NCI-H2107 treated with DMSO at 0.1 percent for 48 hours (cell line): ENCODE measurements at regions not wholly inside any gene's neighbourhood (a gene's known extent, or its start where the extent isn't known, plus 50 kb on each side); places are given as distances from the start of the nearest gene placed in this dataset.

Experiments used
- DNase-seq: peaks from one replicate; lab custom pipeline; 2025; ENCODE audit not compliant: unreplicated experiment; lab: John Stamatoyannopoulos, UW

DNA sequence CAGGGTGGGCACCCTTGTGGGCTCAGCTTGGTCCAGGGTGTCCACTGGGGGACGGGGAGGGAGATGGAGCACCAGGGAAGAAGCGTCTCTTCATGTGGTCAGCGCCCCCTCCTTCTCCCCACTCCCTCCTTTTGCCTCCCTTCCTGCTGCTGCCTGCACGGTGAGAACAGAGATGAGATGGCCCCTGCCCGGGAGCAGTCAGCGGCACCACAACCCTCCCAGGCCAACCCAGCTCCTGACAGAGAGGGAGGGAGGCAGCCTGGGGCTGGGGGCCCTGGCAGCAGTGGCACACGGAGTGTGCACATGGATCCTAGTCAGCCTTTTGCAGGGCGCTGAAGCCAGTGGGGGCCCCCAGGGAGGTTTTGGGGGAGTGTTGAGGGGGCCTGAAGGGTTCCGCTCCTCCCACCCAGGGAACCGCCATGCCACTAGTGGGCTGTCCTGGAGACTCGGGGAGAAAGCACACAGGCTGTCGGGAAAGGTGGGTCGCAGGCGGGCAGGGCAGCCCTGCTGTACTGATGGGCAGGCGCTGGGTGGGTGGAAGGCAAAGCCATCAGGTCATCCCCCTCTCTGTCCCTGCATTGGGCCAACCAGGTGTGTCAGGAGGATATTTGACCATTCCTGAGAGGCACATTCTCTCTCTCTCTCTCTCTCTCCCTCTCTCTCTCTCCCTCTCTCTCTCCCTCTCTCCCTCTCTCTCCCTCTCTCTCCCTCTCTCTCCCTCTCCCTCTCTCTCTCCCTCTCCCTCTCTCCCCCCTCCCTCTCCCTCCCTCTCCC lies 94.3 kb upstream of the BHLHE23 start:
- DNase-seq = no peak

DNA sequence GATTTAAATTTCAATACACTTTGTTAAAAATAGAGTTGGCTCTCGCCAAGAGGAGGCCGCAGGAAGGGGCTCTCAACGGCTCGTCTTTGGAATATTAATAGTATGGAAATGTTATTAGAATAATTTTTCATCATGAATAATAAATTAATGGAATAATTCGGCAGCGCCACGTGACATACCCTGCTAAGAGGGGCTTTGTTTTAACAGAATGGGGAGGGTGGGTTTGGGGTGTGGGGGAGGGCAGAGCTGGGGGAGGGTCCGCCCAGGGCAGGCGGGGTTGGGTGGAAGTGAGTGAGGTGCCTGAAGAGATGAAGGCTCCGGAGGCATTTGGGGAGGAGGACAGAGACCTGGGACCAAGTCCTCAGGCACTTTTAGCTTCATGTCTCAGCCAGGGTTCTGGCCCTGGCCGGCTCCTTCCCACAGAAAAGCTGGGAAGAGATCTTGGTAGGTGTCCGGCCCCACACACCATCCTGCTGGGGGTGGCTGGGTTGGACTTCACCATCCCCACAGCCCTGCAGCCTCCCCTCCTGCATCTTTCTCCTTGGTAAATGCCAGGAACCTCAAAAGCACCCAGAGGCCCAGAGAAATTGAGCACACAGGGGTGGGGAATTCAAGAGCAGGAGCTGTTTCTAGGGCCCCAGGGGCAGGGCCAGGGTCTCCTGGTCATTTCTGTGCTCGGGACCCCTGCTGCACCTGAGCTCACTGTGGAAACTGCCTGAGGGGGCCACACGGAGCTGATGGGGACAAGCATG lies 93.6 kb upstream of the BHLHE23 start:
- DNase-seq = no peak

DNA sequence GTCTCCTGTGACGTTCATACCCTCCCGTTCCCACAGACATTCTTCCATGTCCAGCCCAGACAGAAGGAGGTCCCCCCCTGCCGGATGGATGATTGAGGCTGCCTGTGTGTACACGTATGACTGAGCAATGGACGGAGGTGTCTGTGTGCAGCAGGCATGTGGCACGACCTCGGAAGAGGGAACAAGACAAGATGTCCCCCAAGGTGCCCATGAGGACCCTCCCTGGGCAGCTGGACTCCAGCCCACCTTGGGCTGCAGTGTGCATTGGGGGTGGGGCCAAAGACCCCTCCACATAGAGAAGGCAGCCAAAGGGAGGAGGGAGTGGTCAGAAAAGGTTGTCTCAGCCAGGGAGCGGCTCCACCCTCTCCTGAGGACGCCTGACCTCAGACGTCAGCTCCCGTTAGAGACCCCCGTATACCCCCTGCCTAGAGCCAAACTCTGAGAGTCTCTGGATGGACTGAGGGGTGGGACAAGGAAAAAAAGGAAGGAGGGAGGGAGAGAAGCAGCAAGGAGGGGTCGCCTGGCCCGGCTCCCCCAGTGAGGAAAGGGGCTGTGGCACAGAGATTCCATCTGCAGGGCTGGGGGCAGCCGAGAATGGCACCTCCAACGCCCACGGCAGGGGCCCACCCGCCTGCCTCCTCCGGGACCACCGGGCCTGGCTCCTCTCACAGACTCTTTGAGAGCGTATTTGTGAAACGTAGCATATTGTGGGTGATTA lies 92.9 kb upstream of the BHLHE23 start:
- no peak for DNase-seq

DNA sequence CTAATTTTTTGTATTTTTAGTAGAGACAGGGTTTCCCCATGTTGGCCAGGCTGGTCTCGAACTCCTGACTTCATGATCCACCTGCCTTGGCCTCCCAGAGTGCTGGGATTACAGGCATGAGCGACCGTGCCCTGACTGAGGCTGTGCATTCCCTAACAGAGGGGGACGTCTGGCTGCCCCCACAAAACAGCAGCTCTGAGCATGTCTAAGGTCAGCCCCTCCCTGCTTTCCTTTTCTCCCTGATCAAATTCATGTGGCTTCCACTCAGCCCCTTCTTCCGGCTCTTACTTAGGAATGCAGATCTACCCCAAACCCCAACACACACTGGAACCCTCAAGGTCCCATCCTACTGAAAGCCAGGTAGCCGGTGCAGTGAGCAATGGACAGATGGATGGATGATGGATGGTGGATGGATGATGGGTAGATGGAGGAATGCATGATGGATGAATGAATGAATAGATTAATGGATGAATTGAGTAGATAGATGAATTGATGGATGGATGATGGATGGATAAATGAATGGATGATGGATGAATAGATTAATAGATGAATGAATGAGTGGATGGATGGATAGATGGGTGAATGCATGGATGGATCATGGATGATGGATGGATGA lies 91.5 kb upstream of the BHLHE23 start:
- no peak for DNase-seq

DNA sequence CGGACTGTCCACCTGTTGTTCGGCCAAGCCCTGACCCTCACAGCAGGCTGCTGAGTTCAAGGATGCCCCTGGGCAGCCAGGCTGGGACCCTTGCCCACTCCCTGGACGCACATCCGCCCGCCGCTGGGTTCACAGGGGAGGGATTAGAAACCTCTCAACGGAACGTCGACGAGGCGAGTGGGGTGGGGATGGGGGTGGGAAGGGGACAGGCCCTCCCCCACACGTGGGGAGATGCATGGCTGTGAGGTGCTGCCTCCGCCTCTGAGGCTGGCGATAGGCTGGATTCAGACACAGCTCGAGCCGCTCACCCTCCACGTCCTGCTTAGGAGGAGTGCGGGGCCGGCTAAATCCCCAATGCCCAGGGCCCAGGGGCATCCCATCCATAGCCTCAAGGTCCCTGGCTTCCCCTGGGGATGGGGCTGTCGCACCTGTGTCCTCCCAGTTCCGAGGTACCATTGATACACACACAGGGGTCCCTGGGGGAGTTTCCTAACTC lies 90.6 kb upstream of the BHLHE23 start:
- no peak for DNase-seq

DNA sequence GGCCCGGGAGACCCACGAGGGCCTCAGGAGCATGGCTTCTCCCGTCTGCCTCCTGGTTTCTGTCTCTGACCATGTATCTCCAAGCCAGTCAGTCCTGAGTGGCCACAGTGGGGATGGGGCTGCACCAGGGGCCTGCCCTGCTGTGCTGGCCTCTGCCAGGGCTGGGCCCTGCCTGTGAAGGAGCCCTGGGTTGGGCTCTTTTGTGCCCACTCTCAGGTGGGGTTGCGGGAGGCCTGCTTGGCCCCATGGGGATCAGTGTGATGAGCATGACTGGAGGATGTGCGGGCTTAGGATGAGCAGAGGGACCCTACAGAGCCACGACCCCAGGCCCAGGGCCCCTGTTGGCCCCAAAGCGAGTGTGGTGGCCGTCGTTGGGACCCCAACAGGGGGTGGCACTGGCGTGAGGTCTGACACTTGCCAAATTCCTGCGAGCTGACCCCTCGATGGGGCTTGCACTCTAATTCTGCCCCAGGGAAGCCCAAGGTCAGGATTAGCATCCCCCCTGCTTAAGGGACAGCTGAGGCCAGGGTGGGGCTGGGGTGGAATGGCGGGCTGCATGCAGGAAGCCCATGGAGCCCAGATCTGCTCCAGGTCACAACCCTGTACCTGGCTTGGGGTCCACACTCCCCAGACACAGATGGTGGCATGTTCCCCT lies 90.0 kb upstream of the BHLHE23 start:
- no peak for DNase-seq

DNA sequence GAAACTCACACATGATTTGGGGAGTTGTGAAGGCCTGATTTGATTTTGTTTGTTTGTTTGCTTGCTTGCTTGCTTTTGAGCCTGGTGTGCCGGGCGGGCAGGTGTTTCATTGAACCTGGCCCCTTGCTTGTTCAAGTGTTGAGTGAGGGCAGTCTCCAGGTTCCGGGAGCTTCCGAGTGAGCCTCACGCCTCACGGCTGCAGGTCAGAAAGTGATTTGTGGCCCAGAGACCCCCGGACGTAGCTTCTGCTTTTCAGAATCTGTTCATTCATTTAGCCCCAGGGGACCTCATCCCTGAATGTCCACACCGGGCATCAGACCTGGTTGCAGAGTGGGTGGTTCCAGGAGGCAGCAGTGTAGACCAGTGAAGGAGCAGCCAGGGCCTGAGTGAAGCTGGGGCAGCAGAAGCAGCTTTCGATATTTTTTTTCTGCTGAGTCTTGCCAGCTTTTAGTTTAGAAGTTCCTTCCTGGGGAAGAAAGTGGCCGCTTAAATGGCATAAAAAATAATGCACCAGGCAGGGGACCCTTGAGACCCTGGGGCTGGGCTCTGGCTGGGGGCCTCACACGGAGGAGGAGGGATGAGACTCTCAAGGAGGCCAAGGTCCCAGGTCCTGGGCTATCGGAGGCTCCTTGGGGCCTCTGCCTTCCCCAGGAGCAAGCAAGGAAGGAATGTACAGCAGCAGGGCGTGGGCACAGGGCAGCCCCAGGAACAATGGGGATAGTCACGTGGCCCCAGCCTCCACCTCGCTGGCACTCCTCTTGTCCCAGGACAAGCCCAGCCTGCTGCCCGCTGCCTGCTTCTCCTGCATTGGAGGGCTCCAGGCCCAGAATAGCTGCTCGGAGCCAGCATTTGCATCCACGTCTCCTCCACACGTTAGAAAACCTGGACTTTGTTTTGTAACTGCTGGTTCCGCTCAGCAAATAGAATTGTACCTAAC lies 89.2 kb upstream of the BHLHE23 start:
- DNase-seq = no peak

DNA sequence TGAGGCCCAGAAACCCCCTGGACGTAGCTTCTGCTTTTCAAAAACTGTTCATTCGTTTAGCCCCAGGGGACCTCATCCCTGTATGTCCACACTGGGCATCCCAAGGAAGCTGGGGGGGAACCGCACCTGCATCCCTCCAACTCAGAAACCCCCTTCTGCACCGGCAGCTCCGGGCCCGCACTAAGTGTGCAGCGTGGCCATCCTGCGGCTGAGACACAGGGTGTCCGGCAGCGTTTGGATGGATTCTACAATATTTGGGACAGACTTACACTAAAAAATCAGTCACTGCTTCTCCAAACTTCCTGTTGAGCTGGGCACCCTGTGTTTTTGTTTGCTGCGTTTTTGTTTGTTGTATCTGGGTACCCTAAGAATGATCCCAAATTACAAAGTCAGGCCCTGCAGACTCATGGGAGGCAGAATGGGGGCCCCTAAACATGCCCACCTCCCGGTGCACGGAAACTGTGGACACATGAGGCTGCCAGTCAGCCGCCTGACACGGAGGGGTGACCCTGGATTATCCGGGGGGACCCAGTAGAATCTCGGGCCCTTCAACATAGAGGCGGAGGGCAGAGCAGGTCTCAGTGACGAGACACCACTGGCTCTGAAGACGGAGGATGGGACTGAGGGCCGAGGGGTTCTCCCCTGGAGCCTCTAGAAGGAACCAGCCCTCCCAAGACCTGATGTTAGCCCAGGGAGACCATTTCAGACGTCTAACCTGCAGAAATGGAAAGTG lies 88.2 kb upstream of the BHLHE23 start:
- DNase-seq = no peak

DNA sequence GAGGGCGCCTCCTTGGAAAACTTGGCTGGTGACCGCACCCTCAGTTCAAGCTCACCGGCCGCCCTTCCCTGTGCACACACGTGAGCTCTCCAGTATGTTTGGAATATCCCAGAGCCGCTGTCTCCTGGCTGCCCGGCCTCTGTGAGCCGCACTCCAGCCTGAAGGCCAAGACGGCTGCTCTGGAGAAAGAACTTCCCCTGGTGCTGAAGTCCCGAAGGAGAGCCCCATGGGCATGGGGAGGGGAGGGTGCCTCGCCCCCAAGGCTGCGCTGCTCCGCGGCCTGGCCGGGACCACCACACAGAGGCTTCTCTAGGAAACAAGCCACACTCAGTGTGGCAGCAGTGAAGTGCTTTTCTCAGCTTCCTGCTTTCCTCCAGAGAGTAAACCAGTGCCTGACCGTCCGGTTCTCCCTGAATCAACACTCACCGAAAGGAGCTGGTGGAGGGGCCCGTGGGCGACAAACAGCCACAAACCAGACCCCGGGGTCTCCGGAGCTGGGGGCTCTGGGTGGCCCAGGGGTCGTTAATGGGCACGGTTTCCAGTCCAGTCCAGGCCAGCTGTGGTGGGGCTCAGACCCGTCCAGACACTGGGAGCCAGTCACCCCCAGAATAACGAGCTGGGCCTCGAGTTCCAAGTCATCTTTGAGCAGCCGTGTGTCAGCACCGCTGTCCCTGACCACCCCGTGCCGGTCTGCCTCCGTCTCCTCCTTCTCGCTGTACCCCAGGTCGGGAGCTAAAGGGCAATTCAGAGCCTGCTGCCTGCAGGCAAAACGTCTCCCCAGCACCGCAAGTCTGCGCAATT lies 87.4 kb upstream of the BHLHE23 start:
- DNase-seq = no peak

DNA sequence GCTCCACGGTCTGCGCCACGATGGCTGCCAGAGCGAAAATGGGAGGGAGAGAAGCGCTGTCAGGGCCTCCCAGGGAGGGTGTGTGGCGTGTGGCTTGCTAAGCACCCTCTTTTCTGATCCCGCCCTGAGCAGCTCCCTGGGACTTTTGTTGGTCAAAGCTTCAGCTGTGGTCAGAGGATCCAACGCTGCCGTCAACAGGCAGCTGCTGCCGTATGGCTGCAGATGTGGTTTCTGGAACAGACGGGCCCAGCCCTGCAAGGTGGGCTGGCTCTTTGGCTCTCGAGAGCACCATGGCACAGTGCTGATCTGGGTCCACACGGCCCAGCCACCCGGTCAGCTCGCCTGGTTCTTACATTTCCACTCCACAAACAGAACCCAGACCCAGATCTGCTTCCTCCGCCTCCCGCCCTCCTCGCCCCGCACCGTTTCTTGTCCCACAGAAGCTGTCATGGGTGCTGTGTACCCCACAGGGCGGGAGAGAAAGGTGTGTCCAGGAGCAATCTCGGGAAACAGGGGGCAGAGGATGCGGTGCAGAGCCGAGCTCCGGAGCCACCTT lies 86.0 kb upstream of the BHLHE23 start:
- DNase-seq = no peak

DNA sequence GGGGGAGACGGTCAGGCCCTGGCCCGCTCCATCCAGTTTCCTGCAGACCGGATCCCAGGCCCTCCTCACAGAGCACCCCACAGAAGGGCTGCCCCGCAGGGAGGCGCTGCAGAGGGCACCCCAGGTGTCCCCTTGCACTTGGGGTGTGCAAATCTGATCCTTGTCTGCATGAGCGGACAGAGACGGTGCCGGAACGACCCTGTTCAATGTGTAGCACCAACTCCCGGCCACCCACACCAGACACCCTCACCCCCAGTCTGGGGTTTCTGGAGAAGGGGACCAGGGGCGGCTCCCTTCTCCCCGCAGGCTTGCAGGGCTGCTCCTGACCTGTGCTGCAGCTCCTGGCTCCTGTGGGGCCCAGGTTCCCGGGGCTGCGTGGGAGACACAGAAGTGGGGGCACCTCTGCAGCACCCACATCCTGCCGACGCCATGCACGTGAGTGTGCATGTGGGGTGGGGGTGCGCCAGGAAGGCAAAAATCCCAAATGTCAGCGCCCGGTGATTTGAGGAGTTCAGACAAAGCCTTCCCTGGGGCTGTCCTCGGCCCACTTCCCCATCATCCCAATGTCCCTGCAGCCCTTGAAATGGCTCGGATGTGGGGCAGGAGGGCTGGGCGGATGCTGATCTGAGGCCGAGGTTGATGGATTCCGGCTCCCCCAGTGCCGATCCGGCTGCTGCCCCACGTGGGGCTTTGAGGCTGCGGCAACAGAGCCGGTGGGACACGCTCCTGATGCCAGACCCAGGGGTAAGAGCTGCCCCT lies 85.3 kb upstream of the BHLHE23 start:
- no peak for DNase-seq

DNA sequence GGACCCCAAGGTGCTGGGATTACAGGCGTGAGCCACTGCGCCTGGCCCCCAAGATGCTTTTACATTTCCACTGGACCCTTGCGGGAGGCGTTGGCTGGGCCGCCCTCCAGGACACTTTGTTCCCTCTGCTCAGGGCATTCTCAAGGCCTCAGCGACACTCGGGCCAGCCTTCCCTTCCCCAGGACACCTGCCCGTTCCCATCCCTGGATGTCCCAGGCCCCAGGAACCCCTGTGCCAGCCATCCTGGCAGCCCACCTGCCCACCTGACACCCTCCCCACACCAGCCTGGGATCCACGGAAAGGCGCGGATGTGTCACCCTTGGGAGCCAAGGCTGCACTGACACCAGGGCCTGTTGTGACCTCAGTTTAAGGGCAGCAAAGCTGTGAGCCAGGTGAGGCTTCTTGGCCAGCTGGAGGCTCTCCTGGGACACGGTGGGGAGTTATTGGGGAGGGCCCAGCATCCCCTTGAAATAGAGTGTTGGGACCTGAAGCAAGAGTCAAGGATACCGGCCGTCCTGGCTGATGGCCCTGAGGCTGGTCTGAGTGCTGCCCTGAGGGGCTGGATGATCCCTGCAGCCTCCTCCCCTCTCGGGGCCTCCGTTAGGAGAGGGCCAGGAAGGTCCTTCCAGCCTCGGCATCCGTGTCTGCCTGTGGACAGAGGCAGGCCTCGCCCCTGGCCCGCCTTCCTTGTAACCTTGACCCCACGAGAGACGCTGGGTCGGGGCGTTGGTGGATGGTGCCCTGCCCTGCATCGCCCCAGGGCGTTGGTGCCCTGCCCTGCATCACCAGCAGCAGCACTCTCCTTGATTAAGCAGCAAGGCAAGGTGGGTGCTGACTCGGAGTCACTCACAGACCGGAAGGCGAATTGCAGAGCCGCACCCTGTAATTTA lies 84.2 kb upstream of the BHLHE23 start:
- no peak for DNase-seq

DNA sequence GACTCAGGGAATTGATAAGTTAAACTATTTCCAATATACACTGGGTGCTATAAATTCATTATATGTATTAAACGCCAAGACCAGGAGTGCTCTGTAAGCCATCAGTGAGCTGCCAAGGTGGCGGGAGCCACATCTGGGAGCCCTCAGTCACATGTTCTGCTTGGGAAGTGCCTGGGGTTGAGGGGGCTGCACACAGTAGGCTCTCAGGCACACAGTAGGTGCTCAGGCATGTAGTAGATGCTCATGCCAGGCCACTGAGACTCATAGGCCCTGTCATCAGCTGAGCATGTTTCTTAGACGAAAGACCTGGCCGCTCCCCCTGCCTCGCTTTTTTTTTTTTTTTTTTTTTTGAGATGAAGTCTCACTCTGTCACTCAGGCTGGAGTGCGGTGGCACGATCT lies 83.3 kb upstream of the BHLHE23 start:
- DNase-seq = no peak

DNA sequence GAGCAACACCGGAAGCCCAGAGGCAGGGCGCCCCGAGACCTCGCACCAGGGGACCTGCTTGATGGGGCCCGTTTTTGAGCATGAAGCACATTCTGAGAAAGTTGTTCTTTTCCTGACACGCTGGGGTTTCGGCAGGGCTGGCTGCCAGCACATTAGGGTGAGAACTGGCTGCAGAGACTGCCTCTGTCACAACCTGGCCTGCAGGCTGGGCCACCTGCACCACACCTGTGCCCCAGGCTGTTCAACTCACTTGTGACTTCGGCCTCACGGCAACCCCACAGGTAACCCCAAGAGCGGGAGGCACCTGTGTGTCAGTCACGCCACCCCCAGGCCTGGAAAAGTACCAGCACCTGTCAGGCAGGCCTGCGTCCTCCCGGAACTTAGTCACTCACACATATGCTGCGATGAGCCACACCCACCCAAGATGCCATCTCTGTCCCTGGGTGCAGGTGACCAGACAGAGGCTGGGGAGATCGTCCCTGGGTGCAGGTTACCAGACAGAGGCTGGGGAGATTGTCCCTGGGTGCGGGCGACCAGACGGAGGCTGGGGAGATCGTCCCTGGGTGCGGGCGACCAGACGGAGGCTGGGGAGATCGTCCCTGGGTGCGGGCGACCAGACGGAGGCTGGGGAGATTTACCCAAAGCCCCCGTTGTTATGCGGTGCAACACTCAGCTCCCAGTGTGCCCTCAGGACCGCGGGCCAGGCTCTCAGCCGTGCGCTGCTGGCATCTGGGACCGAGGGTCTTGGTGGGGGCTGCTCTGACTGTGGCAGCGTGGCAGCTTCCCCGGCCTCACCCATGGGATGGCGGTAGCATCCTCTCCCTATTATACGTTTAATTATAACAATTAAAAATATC lies 82.5 kb upstream of the BHLHE23 start:
- no peak for DNase-seq
